ENCODE measurements at regions not wholly inside any gene's neighbourhood (a gene's known extent, or its start where the extent isn't known, plus 50 kb on each side); places are given as distances from the start of the nearest gene placed in this dataset.

- DNase-seq: no peak
Measured at GRCh38 chr20:24763386-24764026, 185.6 kb upstream of the CST7 start.

GRCh38 chr20:24764027-24764793, 184.9 kb upstream of the CST7 start:
- no peak for DNase-seq

- no peak for DNase-seq
Measured at GRCh38 chr20:24764794-24765202, 184.3 kb upstream of the CST7 start.

- DNase-seq: no peak
Measured at GRCh38 chr20:24765316-24766142, 183.5 kb upstream of the CST7 start.

GRCh38 chr20:24766143-24766527, 182.9 kb upstream of the CST7 start:
- no peak for DNase-seq

GRCh38 chr20:24766826-24767622, 182.0 kb upstream of the CST7 start:
- no peak for DNase-seq

- DNase-seq: no peak
Measured at GRCh38 chr20:24767623-24768100, 181.4 kb upstream of the CST7 start.

- DNase-seq: no peak
Measured at GRCh38 chr20:24768201-24768636, 180.8 kb upstream of the CST7 start.

- no peak for DNase-seq
Measured at GRCh38 chr20:24768713-24769601, 180.1 kb upstream of the CST7 start.

- no peak for DNase-seq
Measured at GRCh38 chr20:24769878-24770627, 179.0 kb upstream of the CST7 start.

GRCh38 chr20:24770628-24771541, 178.2 kb upstream of the CST7 start:
- no peak for DNase-seq

- DNase-seq: no peak
Measured at GRCh38 chr20:24771542-24772061, 177.5 kb upstream of the CST7 start.

GRCh38 chr20:24772667-24773066, 176.4 kb upstream of the CST7 start:
- no peak for DNase-seq

- no peak for DNase-seq
Measured at GRCh38 chr20:24773168-24773567, 175.9 kb upstream of the CST7 start.

- DNase-seq: peak; percentile 64
Measured at GRCh38 chr20:24773751-24774201, 175.3 kb upstream of the CST7 start.

GRCh38 chr20:24775966-24776365, 173.1 kb upstream of the CST7 start:
- DNase-seq: no peak

- DNase-seq: no peak
Measured at GRCh38 chr20:24776755-24777271, 172.3 kb upstream of the CST7 start.

GRCh38 chr20:24777746-24778145, 171.3 kb upstream of the CST7 start:
- no peak for DNase-seq

- DNase-seq: no peak
Measured at GRCh38 chr20:24778585-24779031, 170.5 kb upstream of the CST7 start.
